GM21390 (cell line): ENCODE measurements at regions not wholly inside any gene's neighbourhood (a gene's known extent, or its start where the extent isn't known, plus 50 kb on each side); places are given as distances from the start of the nearest gene placed in this dataset.
"Not testable (repeated sequence)": the region's sequence is repeated elsewhere in the genome, so short reads cannot be mapped to it uniquely, and the experiment has no call there.

Source experiments
- ATAC-seq: cut with Tn5 transposase; IDR thresholded peaks from one replicate; pipeline ENCODE4 v1.9.1; 2021; ENCODE audit not compliant: unreplicated experiment

DNA sequence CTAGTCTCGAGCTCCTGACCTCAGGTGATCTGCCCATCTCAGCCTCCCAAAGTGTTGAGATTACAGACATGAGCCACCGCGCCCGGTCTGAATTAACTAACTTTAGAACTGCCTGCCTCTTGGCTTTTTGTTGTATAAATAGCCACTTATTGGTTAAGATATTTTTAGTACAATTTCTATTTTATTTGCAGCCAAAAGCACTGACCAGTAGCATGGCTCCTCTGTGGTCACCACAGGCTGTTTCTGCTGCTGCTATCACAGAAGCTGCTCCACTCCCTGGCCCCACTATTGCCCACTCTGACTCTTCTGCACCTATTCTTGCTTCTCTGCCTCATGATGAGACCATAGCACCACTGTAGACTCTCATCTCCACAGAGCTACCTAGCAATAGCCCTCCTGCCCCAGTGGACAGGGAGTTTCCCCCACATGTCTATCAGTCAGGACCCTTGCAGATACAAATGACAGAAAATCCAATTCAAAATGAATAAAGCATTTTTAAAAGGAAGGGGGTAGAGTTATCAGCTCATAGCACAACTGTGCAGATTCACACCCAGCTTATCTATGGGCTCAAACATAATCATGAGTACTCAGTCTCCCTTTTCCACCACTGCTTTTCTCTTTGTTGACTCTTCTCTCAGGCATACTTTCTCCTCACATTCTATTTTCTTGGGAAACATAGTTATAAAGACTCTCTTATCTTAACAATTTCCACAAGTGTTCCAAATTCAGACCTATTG, 151.8 kb upstream of the EPB41L4A start:
- no peak for ATAC-seq

- no peak for ATAC-seq
These were observed 154.4 kb upstream of the EPB41L4A start for GRCh38 chr5:112573441-112573840.

DNA sequence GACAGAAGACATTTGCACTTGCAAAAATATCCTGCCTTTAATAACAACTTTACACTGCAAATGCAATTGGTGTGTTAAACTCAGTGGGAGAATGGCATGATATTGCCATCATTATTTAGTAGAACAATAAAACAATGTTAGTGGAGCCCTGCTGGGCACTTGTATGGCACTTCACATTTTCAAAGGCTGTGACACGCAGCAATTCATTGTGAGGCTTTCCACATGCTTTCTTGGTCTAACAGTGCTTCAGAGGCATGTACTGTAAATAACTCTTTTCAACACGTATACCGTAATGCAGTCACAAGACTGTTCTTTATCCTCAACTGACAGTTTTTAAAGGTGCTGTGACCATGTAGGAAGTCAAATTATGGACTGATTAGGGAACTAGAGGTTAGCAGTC, 155.5 kb upstream of the EPB41L4A start:
- ATAC-seq: no peak

DNA sequence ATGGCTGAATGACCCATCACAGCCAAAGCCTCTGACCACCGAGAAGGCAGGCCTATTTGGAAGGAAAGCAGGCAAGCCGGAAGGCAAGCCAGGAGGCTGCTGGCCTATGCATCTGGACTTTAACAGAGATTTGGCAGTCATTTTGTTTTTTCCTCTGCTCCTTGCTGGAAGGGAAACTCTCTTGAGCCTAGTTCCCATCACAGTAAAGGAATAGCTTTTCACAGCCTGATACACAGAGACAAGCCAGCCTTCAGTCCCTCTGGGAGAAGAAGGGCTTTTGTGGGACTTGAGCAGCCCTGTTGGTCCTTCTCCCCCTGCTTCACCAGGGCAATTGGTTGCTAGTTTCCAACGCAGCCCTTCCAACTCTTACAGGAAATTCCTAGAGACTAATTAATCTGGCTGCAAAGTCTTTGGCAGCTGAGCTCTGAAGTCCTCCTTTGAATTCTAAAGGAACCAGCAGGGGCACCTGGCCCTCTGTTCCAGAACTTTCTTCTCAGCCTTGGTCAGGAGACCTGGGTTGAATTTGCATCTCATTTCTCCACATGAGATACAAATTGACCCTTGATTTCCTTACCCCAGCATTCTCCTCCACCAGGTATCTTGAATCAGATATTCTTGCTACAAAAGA, 157.3 kb upstream of the EPB41L4A start:
- ATAC-seq: no peak

DNA sequence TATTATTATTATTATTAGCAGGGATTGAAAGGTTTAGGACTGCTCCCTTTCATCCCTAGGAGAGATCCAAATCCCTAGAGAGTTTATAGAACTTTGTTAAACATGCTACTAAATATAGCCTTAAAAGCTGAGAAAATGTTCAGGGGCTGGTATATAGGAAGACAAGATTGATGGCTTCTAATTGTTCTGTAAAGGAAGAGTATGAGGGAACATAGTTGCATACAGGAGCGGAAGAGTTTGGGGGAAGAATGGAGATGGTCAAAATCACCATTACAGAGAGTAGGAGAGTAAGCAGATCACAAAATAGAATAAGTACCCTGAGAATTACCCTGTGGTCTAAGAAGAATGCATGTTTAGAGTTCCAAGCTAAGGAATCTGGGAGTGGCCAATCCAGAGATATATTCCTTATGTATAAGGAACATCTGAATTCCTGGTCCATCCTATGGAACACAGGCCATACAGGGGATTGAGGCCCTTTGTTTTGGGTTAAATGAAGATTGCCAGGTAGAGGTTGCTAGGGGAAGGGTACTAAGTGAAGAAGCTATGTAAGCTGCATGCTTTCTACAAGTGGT, 158.0 kb upstream of the APC start:
- ATAC-seq: no peak

DNA sequence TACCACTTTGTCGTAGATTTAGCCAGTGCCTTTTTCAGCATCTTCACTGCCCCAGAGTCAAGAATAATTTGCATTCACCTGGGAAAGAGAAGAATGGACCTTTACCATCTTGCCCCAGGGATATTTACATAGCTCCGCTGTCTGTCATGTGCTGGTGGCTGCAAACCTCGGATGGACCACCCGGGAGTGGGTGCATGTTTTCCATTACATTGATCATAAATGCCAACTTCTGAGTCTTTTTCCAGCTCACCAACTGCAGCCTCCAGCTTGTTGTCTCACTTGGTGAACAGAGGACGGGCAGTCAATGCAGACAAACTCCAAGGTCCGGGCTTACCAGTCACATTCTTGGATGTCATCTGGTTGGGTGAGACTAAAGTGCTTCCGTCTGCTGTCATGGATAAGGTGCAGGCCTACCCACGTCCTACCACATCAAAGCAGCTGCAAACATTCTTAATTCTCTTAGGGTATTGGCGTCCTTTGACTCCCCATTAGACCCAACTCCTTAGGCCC, 155.8 kb upstream of the APC start:
- no peak for ATAC-seq

DNA sequence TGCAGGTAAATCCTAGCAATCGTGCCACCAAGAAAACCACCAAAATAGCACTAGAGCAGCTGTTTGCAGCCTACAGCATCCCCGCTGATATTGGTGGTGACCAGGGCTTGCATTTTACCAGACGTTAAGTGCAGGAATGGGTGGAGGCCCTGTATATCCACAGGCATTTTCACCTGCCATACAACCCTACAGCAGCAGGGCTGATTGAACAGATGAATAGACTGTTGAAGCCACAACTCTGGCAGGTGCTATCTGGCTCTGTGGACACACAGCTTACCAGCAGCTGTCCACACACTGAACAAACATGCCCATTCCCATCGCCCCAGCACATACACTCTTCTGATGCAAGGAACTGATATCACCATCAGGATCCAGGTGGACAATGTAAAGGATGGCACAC, 154.5 kb upstream of the APC start:
- no peak for ATAC-seq

- ATAC-seq: no peak
These were observed 152.9 kb upstream of the APC start for GRCh38 chr5:112584781-112585180.

DNA sequence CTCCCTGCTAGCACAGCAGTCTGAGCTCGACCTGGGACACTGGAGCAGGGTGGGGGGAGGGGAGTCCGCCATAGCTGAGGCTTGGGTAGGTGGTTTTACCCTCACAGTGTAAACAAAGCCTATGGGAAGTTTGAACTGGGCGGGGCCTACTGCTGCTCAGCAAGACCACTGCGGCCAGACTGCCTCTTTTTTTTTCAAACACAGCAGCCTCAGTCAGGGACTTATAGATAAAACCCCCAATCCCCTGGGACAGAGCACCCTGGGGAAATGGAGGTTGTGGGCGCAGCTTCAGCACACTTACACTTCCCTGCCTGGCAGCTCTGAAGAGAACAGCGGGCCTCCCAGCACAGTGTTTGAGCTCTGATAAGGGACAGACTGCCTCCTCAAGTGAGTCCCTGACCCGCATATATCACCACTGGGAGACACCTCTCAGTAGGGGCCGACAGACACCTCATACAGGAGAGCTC, 151.1 kb upstream of the APC start:
- no peak for ATAC-seq

- not testable (repeated sequence) for ATAC-seq
These were observed 146.8 kb upstream of the APC start for GRCh38 chr5:112590858-112591257.

- ATAC-seq: no peak
These were observed 143.4 kb upstream of the APC start for GRCh38 chr5:112594095-112594850.

GRCh38 chr5:112594941-112595340, 142.7 kb upstream of the APC start:
- no peak for ATAC-seq

- ATAC-seq: no peak
These were observed 139.9 kb upstream of the APC start for GRCh38 chr5:112597831-112598230.

DNA sequence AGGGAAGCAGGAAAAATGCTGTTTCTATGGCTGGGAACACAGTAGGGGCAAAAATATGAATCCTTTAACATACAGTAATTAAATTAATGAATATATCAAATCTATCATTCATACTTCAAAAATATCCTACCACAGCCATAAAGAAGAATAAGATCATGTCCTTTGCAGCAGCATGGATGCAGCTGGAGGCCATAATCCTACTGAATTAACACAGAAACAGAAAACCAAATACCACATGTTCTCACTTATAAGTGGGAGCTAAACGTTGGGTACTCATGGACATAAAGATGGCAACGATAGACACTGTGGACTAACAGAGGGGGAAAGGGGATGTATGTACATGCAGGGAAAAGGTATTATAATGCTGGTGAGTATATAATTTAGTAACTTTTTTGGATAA, 137.2 kb upstream of the APC start:
- ATAC-seq: not testable (repeated sequence)

DNA sequence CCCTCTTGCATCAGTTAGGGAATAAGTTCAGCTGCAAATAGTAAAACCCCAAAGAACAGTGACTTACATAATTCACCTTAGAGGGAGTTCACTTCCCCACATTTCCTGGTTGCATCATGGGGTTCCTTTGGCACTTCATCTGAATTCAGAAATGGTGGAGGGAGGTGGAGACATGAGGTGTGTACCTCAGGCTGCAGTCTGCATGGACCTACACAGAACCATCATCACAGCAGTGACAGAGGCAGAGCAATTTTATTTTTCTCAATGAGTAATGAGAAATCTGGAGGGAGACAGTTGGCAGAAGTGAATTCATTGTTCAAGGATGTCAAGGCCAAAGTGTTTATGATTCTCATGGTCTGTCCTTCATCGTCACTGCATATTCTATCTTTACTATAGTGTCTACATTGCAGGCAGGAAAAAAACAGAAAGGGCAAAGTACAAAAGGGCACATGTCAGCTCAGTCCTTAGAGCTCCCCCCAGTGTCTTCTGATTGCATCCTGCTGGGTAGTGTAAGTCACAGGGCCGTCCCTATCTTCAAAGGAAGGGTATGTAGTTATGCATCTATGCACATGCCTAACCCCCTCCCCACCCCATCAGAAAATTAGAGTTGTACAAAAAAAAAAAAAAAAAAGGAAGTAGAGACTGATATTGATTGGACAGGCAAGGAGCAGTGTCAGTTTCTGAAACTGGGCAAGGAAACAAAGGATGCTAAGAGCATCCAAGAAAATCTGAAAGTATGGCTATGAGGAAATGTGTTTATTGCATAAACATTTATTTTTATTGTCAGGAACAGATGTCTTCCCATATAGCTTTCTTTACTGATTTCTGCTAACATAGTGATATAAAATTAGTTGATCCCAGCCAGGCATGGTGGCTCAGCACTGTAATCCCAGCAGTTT, 132.7 kb upstream of the APC start:
- ATAC-seq: no peak

- no peak for ATAC-seq
These were observed 128.7 kb upstream of the APC start for GRCh38 chr5:112608975-112609374.

- ATAC-seq: no peak
These were observed 125.0 kb upstream of the APC start for GRCh38 chr5:112612663-112613062.

- ATAC-seq: no peak
These were observed 123.4 kb upstream of the APC start for GRCh38 chr5:112614285-112614684.

GRCh38 chr5:112614986-112615385, 122.7 kb upstream of the APC start:
- ATAC-seq: no peak

DNA sequence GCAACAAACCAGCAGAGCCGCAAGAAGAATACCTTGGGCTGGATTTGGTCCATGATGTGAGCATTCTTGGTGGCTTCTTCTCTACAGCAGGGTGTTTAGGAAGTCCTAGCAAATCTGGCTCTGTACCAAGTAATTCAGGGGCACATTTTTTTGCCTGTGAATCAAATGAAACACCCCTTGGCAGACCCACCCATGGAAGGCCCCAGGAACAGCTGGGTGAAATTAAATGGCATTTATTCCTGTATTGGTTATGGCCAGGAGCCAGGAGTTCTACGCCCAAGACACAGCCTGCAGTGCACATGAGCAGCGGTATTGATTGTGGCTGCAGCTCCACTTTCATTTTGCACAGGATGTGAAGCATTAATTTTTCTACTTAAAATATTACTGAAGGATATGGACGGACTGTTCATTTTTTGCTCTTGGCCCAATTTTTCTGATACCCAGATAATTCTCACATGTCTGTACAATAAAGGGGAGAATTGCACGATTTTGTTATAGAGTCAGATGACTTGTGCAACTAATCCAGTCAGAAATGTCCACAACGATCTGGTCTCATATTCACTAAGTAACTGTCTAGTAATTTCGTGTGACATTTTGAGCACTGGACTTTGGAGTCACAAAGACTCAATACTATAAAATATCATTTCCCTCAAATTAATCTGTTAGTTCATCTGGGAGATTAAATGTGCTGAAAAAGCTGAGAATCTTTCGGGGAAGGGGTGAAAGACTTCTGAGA, 120.7 kb upstream of the APC start:
- ATAC-seq: no peak
